ENCODE measurements at regions not wholly inside any gene's neighbourhood (a gene's known extent, or its start where the extent isn't known, plus 50 kb on each side); places are given as distances from the start of the nearest gene placed in this dataset.

- TF ChIP-seq ZNF302 (CRISPR knock-in tag; IDR thresholded peaks at IDR 0.05) (no peak), HEYL (CRISPR knock-in tag; IDR thresholded peaks at IDR 0.05) (no peak), FOSB (CRISPR knock-in tag; IDR thresholded peaks at IDR 0.05) (no peak), CBX8 (IDR thresholded peaks at IDR 0.05) (no peak), POLR2A (IDR thresholded peaks at IDR 0.05; ENCODE audit: low read length) (no peak), CHD4 (IDR thresholded peaks at IDR 0.05; ENCODE audit: borderline replicate concordance) (no peak), NFE2L2 (conservative IDR thresholded peaks at IDR 0.05; ENCODE audit: low read length) (no peak), RNF2 (IDR thresholded peaks at IDR 0.05; ENCODE audit: borderline replicate concordance, low read depth) (no peak), JUN (IDR thresholded peaks at IDR 0.05) (no peak), EHF (CRISPR knock-in tag; IDR thresholded peaks at IDR 0.05) (no peak)
- TF ChIP-seq, protein P1, sequence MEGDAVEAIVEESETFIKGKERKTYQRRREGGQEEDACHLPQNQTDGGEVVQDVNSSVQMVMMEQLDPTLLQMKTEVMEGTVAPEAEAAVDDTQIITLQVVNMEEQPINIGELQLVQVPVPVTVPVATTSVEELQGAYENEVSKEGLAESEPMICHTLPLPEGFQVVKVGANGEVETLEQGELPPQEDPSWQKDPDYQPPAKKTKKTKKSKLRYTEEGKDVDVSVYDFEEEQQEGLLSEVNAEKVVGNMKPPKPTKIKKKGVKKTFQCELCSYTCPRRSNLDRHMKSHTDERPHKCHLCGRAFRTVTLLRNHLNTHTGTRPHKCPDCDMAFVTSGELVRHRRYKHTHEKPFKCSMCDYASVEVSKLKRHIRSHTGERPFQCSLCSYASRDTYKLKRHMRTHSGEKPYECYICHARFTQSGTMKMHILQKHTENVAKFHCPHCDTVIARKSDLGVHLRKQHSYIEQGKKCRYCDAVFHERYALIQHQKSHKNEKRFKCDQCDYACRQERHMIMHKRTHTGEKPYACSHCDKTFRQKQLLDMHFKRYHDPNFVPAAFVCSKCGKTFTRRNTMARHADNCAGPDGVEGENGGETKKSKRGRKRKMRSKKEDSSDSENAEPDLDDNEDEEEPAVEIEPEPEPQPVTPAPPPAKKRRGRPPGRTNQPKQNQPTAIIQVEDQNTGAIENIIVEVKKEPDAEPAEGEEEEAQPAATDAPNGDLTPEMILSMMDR (IDR thresholded peaks at IDR 0.05), result no peak
- H3K9me3 ChIP-seq, result no peaks in the 10 kb centered on the region
- no peak overlapping the region for H3K4me3 ChIP-seq
- POLR2A ChIA-PET, result interaction anchor here (0.7 kb wide), 1 partner anchor 25 kb away, joined by 3 read pairs; no protein-coding TSS in a partner anchor
- DNase-seq (ENCODE audit: low read depth in 1 of 2, low spot score in 1 of 2) (no peak), FAIRE-seq (no peak), ATAC-seq (no peak)
- no peak overlapping the region for H3K27ac ChIP-seq
- WGBS (ENCODE audit: missing lambda C conversion rate), result 47% methylated on average over 4 of the region's 4 CpGs
- H3K4me1 ChIP-seq, result no peaks in the 10 kb centered on the region
- H3K4me2 ChIP-seq, result no peak overlapping the region
- CTCF ChIA-PET, result no interaction called here
Measured at GRCh38 chr4:129437347-129437746, 341.4 kb downstream of the C4orf33 start.

DNA sequence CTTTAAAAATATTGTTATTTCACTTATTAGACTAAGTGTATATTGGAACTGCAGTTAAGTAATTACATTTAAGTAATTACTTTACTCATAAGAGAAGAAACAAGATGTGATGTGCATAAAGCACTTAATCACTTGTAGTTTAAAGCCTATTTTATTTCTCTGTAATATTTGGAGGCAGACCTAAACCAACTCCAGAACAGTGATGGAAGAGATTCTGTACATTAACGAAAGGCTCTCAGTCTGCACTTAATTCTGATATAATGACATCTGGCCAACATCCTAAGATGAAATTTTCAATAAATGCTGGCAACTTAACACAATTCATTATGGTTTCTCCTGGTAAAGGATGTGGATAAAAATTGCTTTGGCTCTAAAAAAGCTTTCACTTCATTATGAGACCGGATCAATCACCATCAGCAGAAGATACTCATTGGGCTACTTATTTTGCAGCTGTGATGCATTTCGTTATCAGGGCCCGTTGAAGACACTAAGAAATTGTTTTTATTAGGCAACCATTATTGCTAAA is 342.6 kb downstream of the C4orf33 start:
- no peak for DNase-seq (ENCODE audit: low read depth in 1 of 2, low spot score in 1 of 2)
- H3K27ac ChIP-seq, result no peak overlapping the region
- TF ChIP-seq CHD2 (IDR thresholded peaks at IDR 0.05; ENCODE audit: low read length, partially characterized antibody), result no peak
- TF ChIP-seq NPAS2 (CRISPR knock-in tag; IDR thresholded peaks at IDR 0.05; ENCODE audit: borderline replicate concordance), result no peak
- TF ChIP-seq FOSL2 (IDR thresholded peaks at IDR 0.05), result no peak
- TF ChIP-seq FOSL2 (CRISPR knock-in tag; IDR thresholded peaks at IDR 0.05), result no peak
- TF ChIP-seq, protein P2, sequence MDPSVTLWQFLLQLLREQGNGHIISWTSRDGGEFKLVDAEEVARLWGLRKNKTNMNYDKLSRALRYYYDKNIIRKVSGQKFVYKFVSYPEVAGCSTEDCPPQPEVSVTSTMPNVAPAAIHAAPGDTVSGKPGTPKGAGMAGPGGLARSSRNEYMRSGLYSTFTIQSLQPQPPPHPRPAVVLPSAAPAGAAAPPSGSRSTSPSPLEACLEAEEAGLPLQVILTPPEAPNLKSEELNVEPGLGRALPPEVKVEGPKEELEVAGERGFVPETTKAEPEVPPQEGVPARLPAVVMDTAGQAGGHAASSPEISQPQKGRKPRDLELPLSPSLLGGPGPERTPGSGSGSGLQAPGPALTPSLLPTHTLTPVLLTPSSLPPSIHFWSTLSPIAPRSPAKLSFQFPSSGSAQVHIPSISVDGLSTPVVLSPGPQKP (IDR thresholded peaks at IDR 0.05; ENCODE audit: low read depth, low read length), result no peak
- TF ChIP-seq, protein P3, sequence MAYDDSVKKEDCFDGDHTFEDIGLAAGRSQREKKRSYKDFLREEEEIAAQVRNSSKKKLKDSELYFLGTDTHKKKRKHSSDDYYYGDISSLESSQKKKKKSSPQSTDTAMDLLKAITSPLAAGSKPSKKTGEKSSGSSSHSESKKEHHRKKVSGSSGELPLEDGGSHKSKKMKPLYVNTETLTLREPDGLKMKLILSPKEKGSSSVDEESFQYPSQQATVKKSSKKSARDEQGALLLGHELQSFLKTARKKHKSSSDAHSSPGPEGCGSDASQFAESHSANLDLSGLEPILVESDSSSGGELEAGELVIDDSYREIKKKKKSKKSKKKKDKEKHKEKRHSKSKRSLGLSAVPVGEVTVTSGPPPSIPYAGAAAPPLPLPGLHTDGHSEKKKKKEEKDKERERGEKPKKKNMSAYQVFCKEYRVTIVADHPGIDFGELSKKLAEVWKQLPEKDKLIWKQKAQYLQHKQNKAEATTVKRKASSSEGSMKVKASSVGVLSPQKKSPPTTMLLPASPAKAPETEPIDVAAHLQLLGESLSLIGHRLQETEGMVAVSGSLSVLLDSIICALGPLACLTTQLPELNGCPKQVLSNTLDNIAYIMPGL (CRISPR knock-in tag; IDR thresholded peaks at IDR 0.05; ENCODE audit: borderline replicate concordance), result no peak
- TF ChIP-seq MYC (IDR thresholded peaks at IDR 0.05; ENCODE audit: borderline replicate concordance, low read length), result no peak
- no peak for TF ChIP-seq RNF2 (IDR thresholded peaks at IDR 0.05; ENCODE audit: borderline replicate concordance, low read depth)
- TF ChIP-seq, protein P4, sequence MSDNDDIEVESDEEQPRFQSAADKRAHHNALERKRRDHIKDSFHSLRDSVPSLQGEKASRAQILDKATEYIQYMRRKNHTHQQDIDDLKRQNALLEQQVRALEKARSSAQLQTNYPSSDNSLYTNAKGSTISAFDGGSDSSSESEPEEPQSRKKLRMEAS (IDR thresholded peaks at IDR 0.05), result no peak
- no peak for TF ChIP-seq CBX8 (IDR thresholded peaks at IDR 0.05)
- TF ChIP-seq MAFK (IDR thresholded peaks at IDR 0.05; ENCODE audit: partially characterized antibody), result no peak
- TF ChIP-seq, protein P5, sequence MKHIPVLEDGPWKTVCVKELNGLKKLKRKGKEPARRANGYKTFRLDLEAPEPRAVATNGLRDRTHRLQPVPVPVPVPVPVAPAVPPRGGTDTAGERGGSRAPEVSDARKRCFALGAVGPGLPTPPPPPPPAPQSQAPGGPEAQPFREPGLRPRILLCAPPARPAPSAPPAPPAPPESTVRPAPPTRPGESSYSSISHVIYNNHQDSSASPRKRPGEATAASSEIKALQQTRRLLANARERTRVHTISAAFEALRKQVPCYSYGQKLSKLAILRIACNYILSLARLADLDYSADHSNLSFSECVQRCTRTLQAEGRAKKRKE (CRISPR knock-in tag; IDR thresholded peaks at IDR 0.05; ENCODE audit: low read depth), result no peak
- TF ChIP-seq POLR2AphosphoS2 (conservative IDR thresholded peaks at IDR 0.05; ENCODE audit: low read length), result no peak
- no peak for TF ChIP-seq POLR2A (IDR thresholded peaks at IDR 0.05; ENCODE audit: low read length)
- no peak for TF ChIP-seq EP300 (IDR thresholded peaks at IDR 0.05)
- no peak for TF ChIP-seq MAZ (IDR thresholded peaks at IDR 0.05; ENCODE audit: borderline replicate concordance, low read depth, low read length)
- TF ChIP-seq ZNF302 (CRISPR knock-in tag; IDR thresholded peaks at IDR 0.05), result no peak
- WGBS (ENCODE audit: missing lambda C conversion rate), result 4% methylated on average over 4 of the region's 4 CpGs
- no peak overlapping the region for H3K4me2 ChIP-seq
- ATAC-seq, result no peak
- no peaks in the 10 kb centered on the region for H3K9me3 ChIP-seq
- FAIRE-seq, result no peak
- H3K4me1 ChIP-seq, result no peaks in the 10 kb centered on the region
- POLR2A ChIA-PET, result no interaction called here
- H3K4me3 ChIP-seq, result no peak overlapping the region
- CTCF ChIA-PET, result interaction anchor here (0.7 kb wide), 1 partner anchor 812 kb away, joined by 3 read pairs; no protein-coding TSS in a partner anchor

Measured in A549 (cell line).